A549 (cell line): ENCODE measurements at regions not wholly inside any gene's neighbourhood (a gene's known extent, or its start where the extent isn't known, plus 50 kb on each side); places are given as distances from the start of the nearest gene placed in this dataset.

Experiments
- ATAC-seq, 2 experiments: fragments of 200-7000 bp in 1 of 2; fragments of >200 bp in 1 of 2; cut with Nextera tagmentation in 1 of 2; cut with Tn5 transposase in 1 of 2; 3 replicates each; pipeline versions ENCODE4 v1.8.0 to v1.9.1; 2018 to 2020; ENCODE audit warnings: mild to moderate bottlenecking in 1 of 2, moderate library complexity in 1 of 2
- CTCF ChIA-PET: fragments of 300-600 bp; sonication (Branson Sonifier 250); formaldehyde crosslinking; extraction: SDS; loops from one replicate; lab custom pipeline; 2021; ENCODE audit warnings: antibody characterized with exemption, inconsistent platforms; lab: Yijun Ruan, JAX
- POLR2A ChIA-PET: fragments of 350-600 bp; formaldehyde crosslinking; extraction: SDS; loops from one replicate; lab custom pipeline; 2021; ENCODE audit warnings: antibody characterized with exemption, inconsistent platforms; lab: Yijun Ruan, JAX
- DNase-seq, 2 experiments: peaks; one replicate each; pipeline versions ENCODE4 v3.0.0 to v3.0.0-alpha.2; 2011 to 2016; ENCODE audit warnings: low read depth in 1 of 2, low spot score in 1 of 2
- FAIRE-seq: peaks from 2 replicates; lab custom pipeline; 2011; peaks lifted over from hg19 to GRCh38; lab: Jason Lieb, UNC
- H3K27ac ChIP-seq, 2 experiments: fragments of >200 bp; sonication (Bioruptor Twin); formaldehyde crosslinking; 3 replicates each; pipeline ENCODE4 v1.5.1; 2016 to 2017
- H3K4me1 ChIP-seq: fragments of >200 bp; sonication (Bioruptor Twin); formaldehyde crosslinking; 3 replicates; pipeline ENCODE4 v1.6.1; 2016
- H3K4me2 ChIP-seq: fragments of >200 bp; sonication (Bioruptor Twin); formaldehyde crosslinking; 3 replicates; pipeline ENCODE4 v1.6.1; 2016
- H3K4me3 ChIP-seq: fragments of >200 bp; sonication (Bioruptor Twin); formaldehyde crosslinking; 3 replicates; pipeline ENCODE4 v1.5.1; 2016
- H3K9me3 ChIP-seq: fragments of >200 bp; sonication (Bioruptor Twin); formaldehyde crosslinking; 3 replicates; pipeline ENCODE4 v1.6.1; 2016
- BCL3 ChIP-seq: fragments of >200 bp; sonication (Bioruptor Twin); formaldehyde crosslinking; IDR thresholded peaks from 3 replicates; pipeline ENCODE4 v1.6.1; 2016
- CBX2 ChIP-seq: fragments of 200-600 bp; sonication (generic); IDR thresholded peaks from 2 replicates; pipeline ENCODE4 v1.6.1; 2016; ENCODE audit warnings: low read depth, mild to moderate bottlenecking, borderline replicate concordance
- CHD2 ChIP-seq: fragments of 150-350 bp; IDR thresholded peaks from 2 replicates; pipeline ENCODE4 v1.6.1; 2014; ENCODE audit warnings: low read length; ENCODE audit not compliant: partially characterized antibody
- CHD4 ChIP-seq: fragments of 200-600 bp; sonication (generic); IDR thresholded peaks from 2 replicates; pipeline ENCODE4 v1.6.1; 2016; ENCODE audit warnings: antibody characterized with exemption, mild to moderate bottlenecking, borderline replicate concordance
- EP300 ChIP-seq, 2 experiments: fragments of >200 bp; sonication (Bioruptor Twin); formaldehyde crosslinking; IDR thresholded peaks; 2 replicates in 1 of 2; 3 replicates in 1 of 2; pipeline ENCODE4 v1.6.1; 2016 to 2017
- ESRRA ChIP-seq: fragments of 150-350 bp; IDR thresholded peaks from 2 replicates; pipeline ENCODE4 v1.6.1; 2014; ENCODE audit warnings: mild to moderate bottlenecking, low read length, borderline replicate concordance
- FOSL2 ChIP-seq, 2 experiments: fragments of 450-650 bp in 1 of 2; fragments of >200 bp in 1 of 2; sonication (Bioruptor Twin) in 1 of 2; formaldehyde crosslinking; IDR thresholded peaks; 2 replicates each; pipeline versions ENCODE4 v1.5.0 to v1.6.1; 2016 to 2020; ENCODE audit warnings: mild to moderate bottlenecking in 1 of 2, moderate library complexity in 1 of 2
- HOXB5 ChIP-seq: fragments of 250-450 bp; sonication (Bioruptor Pico); IDR thresholded peaks from 2 replicates; pipeline ENCODE4 v1.5.0; 2020; ENCODE audit warnings: mild to moderate bottlenecking, moderate library complexity
- JUN ChIP-seq, 2 experiments: fragments of >200 bp; sonication (Bioruptor Twin); formaldehyde crosslinking; IDR thresholded peaks; 2 replicates in 1 of 2; 3 replicates in 1 of 2; pipeline ENCODE4 v1.6.1; 2016 to 2017
- JUNB ChIP-seq: fragments of >200 bp; sonication (Bioruptor Twin); formaldehyde crosslinking; IDR thresholded peaks from 2 replicates; pipeline ENCODE4 v1.6.1; 2016
- KDM1A ChIP-seq: fragments of 200-600 bp; sonication (generic); IDR thresholded peaks from 2 replicates; pipeline ENCODE4 v1.6.1; 2016; ENCODE audit warnings: low read depth, mild to moderate bottlenecking
- MAZ ChIP-seq: fragments of 150-350 bp; IDR thresholded peaks from 2 replicates; pipeline ENCODE4 v1.6.1; 2014; ENCODE audit warnings: antibody characterized with exemption, low read depth, low read length, borderline replicate concordance
- MYC ChIP-seq: IDR thresholded peaks from 2 replicates; pipeline ENCODE4 v1.6.1; 2012; ENCODE audit warnings: mild to moderate bottlenecking, inconsistent platforms, low read length, improper control_type of control experiment, borderline replicate concordance
- NPAS2 ChIP-seq: fragments of 250-450 bp; sonication (Bioruptor Pico); IDR thresholded peaks from 2 replicates; pipeline ENCODE4 v1.8.0; 2022; ENCODE audit warnings: mild to moderate bottlenecking, moderate library complexity, borderline replicate concordance
- NR3C1 ChIP-seq: fragments of >200 bp; sonication (Bioruptor Twin); formaldehyde crosslinking; IDR thresholded peaks from 3 replicates; pipeline ENCODE4 v1.6.1; 2017
- RAD21 ChIP-seq, 2 experiments: fragments of >200 bp in 1 of 2; sonication (Bioruptor Twin) in 1 of 2; formaldehyde crosslinking in 1 of 2; IDR thresholded peaks in 1 of 2; conservative IDR thresholded peaks in 1 of 2; 2 replicates in 1 of 2; 3 replicates in 1 of 2; pipeline ENCODE4 v1.6.1; 2012 to 2018; ENCODE audit warnings: inconsistent platforms in 1 of 2
- RARB ChIP-seq: fragments of 250-450 bp; sonication (Bioruptor Pico); IDR thresholded peaks from 2 replicates; pipeline ENCODE4 v1.8.0; 2021; ENCODE audit warnings: mild to moderate bottlenecking, moderate library complexity
- RCOR1 ChIP-seq: fragments of 150-350 bp; IDR thresholded peaks from 2 replicates; pipeline ENCODE4 v1.6.1; 2014; ENCODE audit warnings: antibody characterized with exemption, low read length, low read depth
- REST ChIP-seq: fragments of 200-600 bp; sonication (generic); IDR thresholded peaks from 2 replicates; pipeline ENCODE4 v1.6.1; 2016; ENCODE audit warnings: antibody characterized with exemption, mild to moderate bottlenecking, moderate library complexity
- SMC3 ChIP-seq: fragments of >200 bp; sonication (Bioruptor Twin); formaldehyde crosslinking; IDR thresholded peaks from 3 replicates; pipeline ENCODE4 v1.6.1; 2018; ENCODE audit warnings: inconsistent platforms
- TFCP2L1 ChIP-seq: fragments of 250-450 bp; sonication (Bioruptor Pico); IDR thresholded peaks from 2 replicates; pipeline ENCODE4 v1.5.0; 2021; ENCODE audit warnings: mild to moderate bottlenecking
- ZC3H11A ChIP-seq: fragments of 450-650 bp; IDR thresholded peaks from 2 replicates; pipeline ENCODE4 v1.6.1; 2014; ENCODE audit warnings: antibody characterized with exemption, mild to moderate bottlenecking
- ZNF302 ChIP-seq: fragments of 250-450 bp; sonication (Bioruptor Pico); IDR thresholded peaks from 2 replicates; pipeline ENCODE4 v1.9.0; 2021; ENCODE audit warnings: inconsistent platforms, mild to moderate bottlenecking, moderate library complexity
- ZSCAN20 ChIP-seq: fragments of 250-450 bp; sonication (Bioruptor Pico); IDR thresholded peaks from 2 replicates; pipeline ENCODE4 v1.8.0; 2022; ENCODE audit warnings: mild to moderate bottlenecking, moderate library complexity
- WGBS: methylation state at CpG from one replicate; pipeline ENCODE4 v1.1.6; 2017; ENCODE audit errors: missing lambda C conversion rate; 5-methylcytosine and 5-hydroxymethylcytosine counted together

- ATAC-seq (no peak), FAIRE-seq (no peak), DNase-seq (no peak)
- H3K9me3 ChIP-seq, result no peaks in the 10 kb centered on the region
- no peak overlapping the region for H3K27ac ChIP-seq
- TF ChIP-seq NPAS2 (CRISPR knock-in tag) (no peak), REST (no peak), TFCP2L1 (CRISPR knock-in tag) (no peak), NR3C1 (no peak), RARB (CRISPR knock-in tag) (no peak), EP300 (IDR thresholded peaks at IDR 0.05) (no peak), MAZ (no peak), HOXB5 (CRISPR knock-in tag) (no peak)
- H3K4me2 ChIP-seq, result no peak overlapping the region
- WGBS, result 100% methylated on average over 2 of the region's 2 CpGs
- ChIA-PET POLR2A (no interaction called here), CTCF (no interaction called here)
- H3K4me3 ChIP-seq, result no peak overlapping the region
- H3K4me1 ChIP-seq, result no peaks in the 10 kb centered on the region
Observed at GRCh38 chr22:48510599-48510998, 1317.1 kb downstream of the BRD1 start.

- CTCF ChIA-PET, result no interaction called here
- ATAC-seq (no peak), FAIRE-seq (no peak)
Observed at GRCh38 chr22:48507595-48508350, 1319.9 kb downstream of the BRD1 start.

GRCh38 chr22:48507171-48507570 is 1320.5 kb downstream of the BRD1 start:
- H3K4me2 ChIP-seq, result no peak overlapping the region
- no peak overlapping the region for H3K27ac ChIP-seq
- ChIA-PET POLR2A (no interaction called here), CTCF (no interaction called here)
- no peaks in the 10 kb centered on the region for H3K9me3 ChIP-seq
- TF ChIP-seq FOSL2 (IDR thresholded peaks at IDR 0.05) (no peak), FOSL2 (CRISPR knock-in tag; IDR thresholded peaks at IDR 0.05) (no peak), ESRRA (no peak), RCOR1 (no peak), ZSCAN20 (CRISPR knock-in tag) (no peak), CHD2 (no peak), RAD21 (conservative IDR thresholded peaks at IDR 0.05 in 1 of 2, IDR thresholded peaks at IDR 0.05 in 1 of 2) (no peak), MYC (no peak)
- WGBS, result 87% methylated on average over 5 of the region's 9 CpGs
- no peaks in the 10 kb centered on the region for H3K4me1 ChIP-seq
- ATAC-seq (no peak), DNase-seq (no peak), FAIRE-seq (no peak)
- no peak overlapping the region for H3K4me3 ChIP-seq

More at GRCh38 chr22:48507595-48508350, 1319.9 kb downstream of the BRD1 start:
- Histone ChIP-seq H3K4me2 (no peak overlapping the region), H3K9me3 (no peaks in the 10 kb centered on the region), H3K4me3 (no peak overlapping the region), H3K27ac (no peak overlapping the region), H3K4me1 (no peaks in the 10 kb centered on the region)
- TF ChIP-seq HOXB5 (CRISPR knock-in tag) (no peak), JUNB (no peak), RAD21 (conservative IDR thresholded peaks at IDR 0.05 in 1 of 2, IDR thresholded peaks at IDR 0.05 in 1 of 2) (no peak), CBX2 (no peak), CHD4 (no peak), SMC3 (no peak), FOSL2 (IDR thresholded peaks at IDR 0.05) (no peak), FOSL2 (CRISPR knock-in tag; IDR thresholded peaks at IDR 0.05) (no peak), ZNF302 (CRISPR knock-in tag) (no peak), BCL3 (no peak), KDM1A (no peak), ZSCAN20 (CRISPR knock-in tag) (no peak), ZC3H11A (no peak), JUN (IDR thresholded peaks at IDR 0.05) (no peak)
- POLR2A ChIA-PET, result no interaction called here
- WGBS, result 68% methylated on average over 13 of the region's 23 CpGs
- DNase-seq, result no peak
